Lower leg skin (tissue), 3 donors: ENCODE measurements at regions not wholly inside any gene's neighbourhood (a gene's known extent, or its start where the extent isn't known, plus 50 kb on each side); places are given as distances from the start of the nearest gene placed in this dataset.

Source experiments
- CTCF ChIP-seq, 3 donors: fragments of 450-650 bp; IDR thresholded peaks; one replicate each; pipeline ENCODE4 v1.5.1; 2016; ENCODE audit warnings: antibody characterized with exemption in 3 of 3, mild to moderate bottlenecking in 3 of 3, moderate library complexity in 2 of 3
- POLR2A ChIP-seq, 2 donors: fragments of 450-650 bp; IDR thresholded peaks; one replicate each; pipeline ENCODE4 v1.6.1; 2016 to 2017; ENCODE audit warnings: antibody characterized with exemption in 2 of 2, mild to moderate bottlenecking in 1 of 2, moderate library complexity in 1 of 2

- TF ChIP-seq CTCF (IDR thresholded peaks at IDR 0.05) (no peak), POLR2A (IDR thresholded peaks at IDR 0.05) (no peak)
These were observed 82.5 kb upstream of the NAALADL2 start for GRCh38 chr3:174776636-174777035.
